GM12872 (cell line): ENCODE measurements at regions not wholly inside any gene's neighbourhood (a gene's known extent, or its start where the extent isn't known, plus 50 kb on each side); places are given as distances from the start of the nearest gene placed in this dataset.

Experiments used
- CTCF ChIP-seq: IDR thresholded peaks from 3 replicates; pipeline ENCODE4 v1.5.1; 2011; ENCODE audit warnings: low read depth, mild to moderate bottlenecking, low read length, moderate library complexity; ENCODE audit not compliant: insufficient read depth

DNA sequence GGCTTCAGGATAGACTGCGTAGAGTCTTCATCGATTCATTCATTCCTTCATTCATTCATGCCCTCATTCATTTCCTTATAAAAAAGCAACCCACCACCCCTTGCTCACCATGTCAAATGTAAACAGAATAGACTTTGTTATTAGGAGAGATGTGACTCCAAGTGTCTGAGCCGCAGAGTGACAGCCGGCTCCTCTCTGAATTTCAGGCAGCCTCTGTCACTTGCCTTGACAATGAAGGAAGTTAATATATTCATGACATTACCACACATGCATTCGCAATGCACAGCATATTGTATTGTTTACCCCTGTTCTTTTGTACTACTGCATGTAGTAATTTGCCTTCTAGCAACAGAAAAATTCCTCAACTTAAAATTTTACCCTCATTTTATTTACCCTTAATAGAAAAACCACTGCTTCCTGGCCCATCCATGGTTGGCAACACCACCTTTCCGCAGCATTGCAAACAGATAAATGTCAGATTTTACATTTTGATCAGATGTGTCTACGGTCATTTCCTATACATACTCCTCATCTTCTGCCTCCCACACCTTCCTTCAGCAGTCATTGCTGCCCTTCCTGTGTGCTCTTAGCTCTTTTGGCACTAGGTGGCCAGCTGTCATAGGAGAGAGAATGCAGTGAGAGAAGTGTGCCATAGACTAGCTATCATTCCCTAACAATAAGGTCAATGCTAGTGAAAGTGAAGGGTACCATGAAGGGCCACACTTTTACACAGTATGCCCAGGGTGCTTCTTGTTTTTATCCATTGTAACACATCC, 1090.8 kb downstream of the BCL11A start:
- TF ChIP-seq CTCF, result no peak

DNA sequence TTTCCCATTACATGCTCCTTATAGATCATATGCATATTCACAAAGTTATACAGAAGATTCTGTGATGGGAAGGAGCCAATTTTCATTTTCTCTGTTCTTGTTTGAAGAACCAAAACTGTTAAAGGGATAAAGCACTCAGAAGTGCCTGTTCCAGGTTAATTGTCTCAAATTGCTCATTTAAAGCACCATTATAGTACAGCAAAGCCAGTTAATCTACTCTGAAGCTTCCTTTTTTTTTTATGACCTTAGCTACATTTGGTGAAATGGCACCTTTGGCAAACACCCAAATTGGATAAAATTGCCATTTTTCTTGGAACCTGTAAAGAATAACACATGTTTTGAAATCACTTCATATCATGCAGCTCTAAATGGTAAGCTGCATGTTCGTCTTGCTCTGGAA, 1092.3 kb downstream of the BCL11A start:
- TF ChIP-seq CTCF, result no peak

DNA sequence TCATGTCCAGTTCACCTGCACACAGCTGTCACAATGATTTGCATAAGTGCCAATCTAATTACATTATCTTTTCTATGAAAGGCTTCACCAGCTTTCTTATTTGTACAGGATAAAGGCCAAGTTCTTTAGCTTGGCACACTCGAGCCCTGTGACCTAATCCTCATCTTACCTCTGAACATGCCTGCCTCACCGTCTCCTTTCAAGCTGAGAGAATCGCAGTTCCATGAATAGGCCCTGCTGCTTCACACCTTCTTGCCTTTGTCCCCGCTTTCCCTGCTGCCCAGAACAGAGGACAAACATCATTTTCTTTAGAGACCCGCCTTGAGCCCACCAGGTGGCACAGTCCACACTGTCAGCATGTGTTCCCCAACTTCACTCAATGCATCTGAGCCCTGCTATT, 1094.7 kb downstream of the BCL11A start:
- TF ChIP-seq CTCF, result no peak

DNA sequence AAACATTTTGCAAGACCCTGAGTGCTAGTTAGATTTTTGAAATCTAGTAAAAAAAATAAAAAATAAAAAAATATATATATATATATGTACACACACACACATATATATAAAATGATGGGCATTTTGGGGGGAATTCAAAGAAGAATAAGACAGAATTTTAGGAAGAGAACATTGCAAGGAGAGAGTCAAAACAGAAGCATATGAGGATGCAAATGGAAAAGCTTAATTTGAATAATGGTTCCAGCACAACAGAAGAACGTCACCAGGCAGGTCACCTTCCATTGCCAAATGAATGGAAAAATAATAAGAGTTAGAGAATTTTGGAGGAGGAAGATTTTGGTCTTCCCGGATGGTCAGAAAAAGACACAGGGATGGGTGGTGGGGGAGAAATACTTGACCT, 1097.2 kb downstream of the BCL11A start:
- TF ChIP-seq CTCF, result no peak

- no peak for TF ChIP-seq CTCF
These were observed 1104.2 kb downstream of the BCL11A start for GRCh38 chr2:59449274-59449673.

- TF ChIP-seq CTCF, result no peak
These were observed 1113.0 kb downstream of the BCL11A start for GRCh38 chr2:59440491-59440890.

- no peak for TF ChIP-seq CTCF
These were observed 1117.8 kb downstream of the BCL11A start for GRCh38 chr2:59435635-59436034.
